Liver (tissue), 8 donors: ENCODE measurements at regions not wholly inside any gene's neighbourhood (a gene's known extent, or its start where the extent isn't known, plus 50 kb on each side); places are given as distances from the start of the nearest gene placed in this dataset.

Source experiments
- DNase-seq: peaks from one replicate; pipeline ENCODE4 v3.0.0-alpha.2; 2017; ENCODE audit warnings: low spot score
- H3K27ac ChIP-seq, 2 donors: one replicate each; pipeline ENCODE4 v1.7.0; 2013; ENCODE audit warnings: inconsistent platforms in 2 of 2, low read length in 2 of 2, control low read depth in 1 of 2, low read depth in 1 of 2, mild to moderate bottlenecking in 1 of 2
- H3K27me3 ChIP-seq, 4 donors: one replicate each; pipeline versions ENCODE4 v1.6.1 to v1.7.0; 2013; ENCODE audit warnings: low read length in 3 of 4, inconsistent platforms in 1 of 4, mild to moderate bottlenecking in 1 of 4, moderate library complexity in 1 of 4; ENCODE audit not compliant: control insufficient read depth in 4 of 4, insufficient read depth in 4 of 4
- H3K36me3 ChIP-seq, 4 donors: one replicate each; pipeline versions ENCODE4 v1.6.1 to v1.7.0; 2013; ENCODE audit warnings: low read length in 3 of 4, mild to moderate bottlenecking in 3 of 4, low read depth in 1 of 4, moderate library complexity in 1 of 4; ENCODE audit not compliant: control insufficient read depth in 4 of 4, insufficient read depth in 3 of 4
- H3K4me1 ChIP-seq, 4 donors: one replicate each; pipeline versions ENCODE4 v1.6.1 to v1.7.0; 2013; ENCODE audit warnings: low read length in 3 of 4, mild to moderate bottlenecking in 3 of 4, moderate library complexity in 1 of 4; ENCODE audit not compliant: control insufficient read depth in 4 of 4, insufficient read depth in 4 of 4
- H3K4me3 ChIP-seq, 3 donors: one replicate each; pipeline versions ENCODE4 v1.6.1 to v1.7.0; 2013; ENCODE audit warnings: low read length in 3 of 3, control low read depth in 1 of 3, low read depth in 1 of 3, mild to moderate bottlenecking in 1 of 3
- H3K9ac ChIP-seq, 2 donors: one replicate each; pipeline ENCODE4 v1.7.0; 2013; ENCODE audit warnings: low read length in 2 of 2, mild to moderate bottlenecking in 2 of 2, moderate library complexity in 2 of 2, control low read depth in 1 of 2, low read depth in 1 of 2
- H3K9me3 ChIP-seq, 4 donors: one replicate each; pipeline versions ENCODE4 v1.6.1 to v1.7.0; 2013; ENCODE audit warnings: low read length in 3 of 4; ENCODE audit not compliant: control insufficient read depth in 4 of 4
- ATF3 ChIP-seq: IDR thresholded peaks from 2 replicates; pipeline ENCODE4 v1.6.1; 2016; ENCODE audit warnings: antibody characterized with exemption
- CTCF ChIP-seq: fragments of 150-350 bp; IDR thresholded peaks from 2 replicates; pipeline ENCODE4 v1.5.1; 2017; ENCODE audit warnings: improper control_type of control experiment, low read depth, low read length; ENCODE audit not compliant: missing input control
- EGR1 ChIP-seq, 2 donors: IDR thresholded peaks; 2 replicates each; pipeline ENCODE4 v1.6.1; 2016 to 2018; ENCODE audit warnings: antibody characterized with exemption in 2 of 2, low read depth in 2 of 2
- FOXA1 ChIP-seq: IDR thresholded peaks from 2 replicates; pipeline ENCODE4 v1.6.1; 2016; ENCODE audit warnings: antibody characterized with exemption
- GABPA ChIP-seq, 2 donors: IDR thresholded peaks in 1 of 2; conservative IDR thresholded peaks in 1 of 2; 2 replicates each; pipeline ENCODE4 v1.6.1; 2016; ENCODE audit warnings: antibody characterized with exemption in 2 of 2, mild to moderate bottlenecking in 1 of 2, moderate library complexity in 1 of 2
- HNF4A ChIP-seq, 2 donors: conservative IDR thresholded peaks; 2 replicates each; pipeline ENCODE4 v1.6.1; 2016; ENCODE audit warnings: antibody characterized with exemption in 2 of 2, mild to moderate bottlenecking in 2 of 2
- HNF4G ChIP-seq: IDR thresholded peaks from 2 replicates; pipeline ENCODE4 v1.6.1; 2016; ENCODE audit warnings: antibody characterized with exemption
- NR2F2 ChIP-seq: IDR thresholded peaks from 2 replicates; pipeline ENCODE4 v1.6.1; 2016; ENCODE audit warnings: antibody characterized with exemption
- RAD21 ChIP-seq, 2 donors: IDR thresholded peaks; 2 replicates each; pipeline ENCODE4 v1.6.1; 2016; ENCODE audit warnings: antibody characterized with exemption in 2 of 2, mild to moderate bottlenecking in 2 of 2
- RXRA ChIP-seq, 2 donors: IDR thresholded peaks; 2 replicates each; pipeline ENCODE4 v1.6.1; 2017 to 2018; ENCODE audit warnings: antibody characterized with exemption in 2 of 2, mild to moderate bottlenecking in 1 of 2
- SP1 ChIP-seq: IDR thresholded peaks from 2 replicates; pipeline ENCODE4 v1.6.1; 2018; ENCODE audit warnings: antibody characterized with exemption, mild to moderate bottlenecking
- TAF1 ChIP-seq: conservative IDR thresholded peaks from 2 replicates; pipeline ENCODE4 v1.6.1; 2016; ENCODE audit warnings: antibody characterized with exemption, mild to moderate bottlenecking
- ZBTB33 ChIP-seq: IDR thresholded peaks from 2 replicates; pipeline ENCODE4 v1.6.1; 2016; ENCODE audit warnings: antibody characterized with exemption
- WGBS: extraction: QIAGEN DNeasy Blood & Tissue Kit; methylation state at CpG from one replicate; pipeline ENCODE4 v1.1.7; 2013; 5-methylcytosine and 5-hydroxymethylcytosine counted together
- TF ChIP-seq, protein P1 (sequence below): IDR thresholded peaks from 2 replicates; pipeline ENCODE4 v1.6.1; 2016; ENCODE audit warnings: antibody characterized with exemption, mild to moderate bottlenecking
- donor health status: healthy.
- donor health status: healthy.
- donor health status: healthy.
- donor health status: healthy.
- donor health status: healthy.

DNA sequence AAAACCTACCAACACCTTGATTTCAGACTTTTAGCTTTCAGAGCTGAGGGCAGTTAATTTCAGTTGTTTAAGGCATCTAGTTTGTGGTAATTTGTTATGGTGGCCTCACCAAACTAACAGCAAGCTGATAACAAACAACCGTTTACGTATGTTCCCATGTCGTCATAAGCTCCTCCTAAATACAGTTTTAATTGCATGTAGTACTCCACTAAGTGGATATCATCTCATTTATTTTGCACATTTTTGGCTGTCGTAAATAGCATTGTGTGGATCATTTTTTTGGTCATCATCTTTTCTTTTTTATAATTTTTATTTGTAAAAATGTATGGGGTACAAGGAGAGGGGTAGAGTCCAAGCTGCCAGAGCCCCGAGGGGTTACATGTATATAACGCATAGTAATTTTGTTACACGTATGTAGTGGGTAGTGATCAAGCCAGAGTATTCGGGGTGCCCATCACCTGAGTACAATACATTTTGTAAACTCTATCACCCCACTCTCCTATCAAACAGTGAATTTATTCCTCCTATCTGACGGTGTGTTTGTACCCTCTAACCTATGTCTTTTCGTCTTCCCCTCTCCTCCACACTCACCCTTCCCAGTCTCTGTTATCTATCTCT lies 89.2 kb upstream of the MYCN start (continued):
- TF ChIP-seq ATF3: no peak
- TF ChIP-seq GABPA (IDR thresholded peaks at IDR 0.05 in 1 of 2, conservative IDR thresholded peaks at IDR 0.05 in 1 of 2): no peak

DNA sequence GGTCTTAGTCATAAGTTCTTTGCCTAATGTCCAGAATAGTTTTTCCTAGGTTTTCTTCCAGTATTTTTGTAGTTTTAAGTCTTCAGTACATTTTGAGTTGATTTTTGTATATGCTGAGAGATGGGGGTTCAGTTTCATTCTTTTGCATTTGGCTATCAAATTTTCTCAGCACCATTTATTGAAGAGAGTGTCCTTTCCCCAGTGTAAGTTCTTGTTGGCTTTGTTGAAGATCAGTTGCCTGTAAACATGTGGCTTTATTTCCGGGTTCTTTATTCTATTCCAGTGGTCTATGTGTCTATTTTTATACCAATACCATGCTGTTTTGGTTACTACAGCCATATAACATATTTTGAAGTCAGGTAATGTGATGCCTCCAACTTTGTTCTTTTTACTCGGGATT lies 87.5 kb upstream of the MYCN start:
- no peak overlapping the region for H3K9ac ChIP-seq
- H3K36me3 ChIP-seq: no peaks in the 10 kb centered on the region
- TF ChIP-seq FOXA1 (no peak), RXRA (IDR thresholded peaks at IDR 0.05) (no peak), EGR1 (IDR thresholded peaks at IDR 0.05; ENCODE audit: low read depth in 2 of 2) (no peak), HNF4A (conservative IDR thresholded peaks at IDR 0.05) (no peak), TAF1 (no peak), CTCF (no peak), RAD21 (IDR thresholded peaks at IDR 0.05) (no peak), ZBTB33 (no peak), NR2F2 (no peak), SP1 (no peak), ATF3 (no peak), HNF4G (no peak)
- TF ChIP-seq, protein P1, sequence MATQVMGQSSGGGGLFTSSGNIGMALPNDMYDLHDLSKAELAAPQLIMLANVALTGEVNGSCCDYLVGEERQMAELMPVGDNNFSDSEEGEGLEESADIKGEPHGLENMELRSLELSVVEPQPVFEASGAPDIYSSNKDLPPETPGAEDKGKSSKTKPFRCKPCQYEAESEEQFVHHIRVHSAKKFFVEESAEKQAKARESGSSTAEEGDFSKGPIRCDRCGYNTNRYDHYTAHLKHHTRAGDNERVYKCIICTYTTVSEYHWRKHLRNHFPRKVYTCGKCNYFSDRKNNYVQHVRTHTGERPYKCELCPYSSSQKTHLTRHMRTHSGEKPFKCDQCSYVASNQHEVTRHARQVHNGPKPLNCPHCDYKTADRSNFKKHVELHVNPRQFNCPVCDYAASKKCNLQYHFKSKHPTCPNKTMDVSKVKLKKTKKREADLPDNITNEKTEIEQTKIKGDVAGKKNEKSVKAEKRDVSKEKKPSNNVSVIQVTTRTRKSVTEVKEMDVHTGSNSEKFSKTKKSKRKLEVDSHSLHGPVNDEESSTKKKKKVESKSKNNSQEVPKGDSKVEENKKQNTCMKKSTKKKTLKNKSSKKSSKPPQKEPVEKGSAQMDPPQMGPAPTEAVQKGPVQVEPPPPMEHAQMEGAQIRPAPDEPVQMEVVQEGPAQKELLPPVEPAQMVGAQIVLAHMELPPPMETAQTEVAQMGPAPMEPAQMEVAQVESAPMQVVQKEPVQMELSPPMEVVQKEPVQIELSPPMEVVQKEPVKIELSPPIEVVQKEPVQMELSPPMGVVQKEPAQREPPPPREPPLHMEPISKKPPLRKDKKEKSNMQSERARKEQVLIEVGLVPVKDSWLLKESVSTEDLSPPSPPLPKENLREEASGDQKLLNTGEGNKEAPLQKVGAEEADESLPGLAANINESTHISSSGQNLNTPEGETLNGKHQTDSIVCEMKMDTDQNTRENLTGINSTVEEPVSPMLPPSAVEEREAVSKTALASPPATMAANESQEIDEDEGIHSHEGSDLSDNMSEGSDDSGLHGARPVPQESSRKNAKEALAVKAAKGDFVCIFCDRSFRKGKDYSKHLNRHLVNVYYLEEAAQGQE: no peak
- 84% methylated on average over 2 of the region's 2 CpGs for whole genome bisulfite sequencing
- no peak overlapping the region for H3K27ac ChIP-seq
- no peaks in the 10 kb centered on the region for H3K9me3 ChIP-seq
- H3K4me3 ChIP-seq: no peak overlapping the region
- H3K27me3 ChIP-seq: no peaks in the 10 kb centered on the region
- no peaks in the 10 kb centered on the region for H3K4me1 ChIP-seq
- no peak for DNase-seq
